ENCODE measurements at regions not wholly inside any gene's neighbourhood (a gene's known extent, or its start where the extent isn't known, plus 50 kb on each side); places are given as distances from the start of the nearest gene placed in this dataset.

DNA sequence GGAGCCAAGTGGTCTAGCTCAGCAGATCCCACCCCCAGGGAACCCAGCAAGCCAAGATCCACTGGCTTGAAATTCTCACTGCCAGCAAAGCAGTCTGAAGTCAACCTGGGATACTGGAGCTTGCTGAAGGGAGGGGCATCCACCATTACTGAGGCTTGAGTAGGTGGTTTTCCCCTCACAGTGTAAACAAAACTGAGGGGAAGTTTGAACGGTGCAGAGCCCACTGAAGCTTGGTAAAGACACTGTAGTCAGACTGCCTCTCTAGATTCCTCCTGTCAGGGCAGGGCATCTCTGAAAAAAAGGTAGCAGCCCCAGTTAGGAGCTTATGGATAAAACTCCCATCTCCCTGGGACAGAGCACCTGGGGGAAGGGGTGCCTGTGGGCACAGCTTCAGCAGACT, 819.5 kb upstream of the EPHA7 start:
- TF ChIP-seq, protein P1, sequence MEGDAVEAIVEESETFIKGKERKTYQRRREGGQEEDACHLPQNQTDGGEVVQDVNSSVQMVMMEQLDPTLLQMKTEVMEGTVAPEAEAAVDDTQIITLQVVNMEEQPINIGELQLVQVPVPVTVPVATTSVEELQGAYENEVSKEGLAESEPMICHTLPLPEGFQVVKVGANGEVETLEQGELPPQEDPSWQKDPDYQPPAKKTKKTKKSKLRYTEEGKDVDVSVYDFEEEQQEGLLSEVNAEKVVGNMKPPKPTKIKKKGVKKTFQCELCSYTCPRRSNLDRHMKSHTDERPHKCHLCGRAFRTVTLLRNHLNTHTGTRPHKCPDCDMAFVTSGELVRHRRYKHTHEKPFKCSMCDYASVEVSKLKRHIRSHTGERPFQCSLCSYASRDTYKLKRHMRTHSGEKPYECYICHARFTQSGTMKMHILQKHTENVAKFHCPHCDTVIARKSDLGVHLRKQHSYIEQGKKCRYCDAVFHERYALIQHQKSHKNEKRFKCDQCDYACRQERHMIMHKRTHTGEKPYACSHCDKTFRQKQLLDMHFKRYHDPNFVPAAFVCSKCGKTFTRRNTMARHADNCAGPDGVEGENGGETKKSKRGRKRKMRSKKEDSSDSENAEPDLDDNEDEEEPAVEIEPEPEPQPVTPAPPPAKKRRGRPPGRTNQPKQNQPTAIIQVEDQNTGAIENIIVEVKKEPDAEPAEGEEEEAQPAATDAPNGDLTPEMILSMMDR (IDR thresholded peaks at IDR 0.05), result no peak
- no peak for TF ChIP-seq POLR2A (IDR thresholded peaks at IDR 0.05; ENCODE audit: low read length)
- TF ChIP-seq, protein P2, sequence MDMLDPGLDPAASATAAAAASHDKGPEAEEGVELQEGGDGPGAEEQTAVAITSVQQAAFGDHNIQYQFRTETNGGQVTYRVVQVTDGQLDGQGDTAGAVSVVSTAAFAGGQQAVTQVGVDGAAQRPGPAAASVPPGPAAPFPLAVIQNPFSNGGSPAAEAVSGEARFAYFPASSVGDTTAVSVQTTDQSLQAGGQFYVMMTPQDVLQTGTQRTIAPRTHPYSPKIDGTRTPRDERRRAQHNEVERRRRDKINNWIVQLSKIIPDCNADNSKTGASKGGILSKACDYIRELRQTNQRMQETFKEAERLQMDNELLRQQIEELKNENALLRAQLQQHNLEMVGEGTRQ (IDR thresholded peaks at IDR 0.05), result no peak
- TF ChIP-seq, protein P3, sequence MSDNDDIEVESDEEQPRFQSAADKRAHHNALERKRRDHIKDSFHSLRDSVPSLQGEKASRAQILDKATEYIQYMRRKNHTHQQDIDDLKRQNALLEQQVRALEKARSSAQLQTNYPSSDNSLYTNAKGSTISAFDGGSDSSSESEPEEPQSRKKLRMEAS (IDR thresholded peaks at IDR 0.05), result no peak

Measured in A549 (cell line).